ENCODE measurements at regions not wholly inside any gene's neighbourhood (a gene's known extent, or its start where the extent isn't known, plus 50 kb on each side); places are given as distances from the start of the nearest gene placed in this dataset.

DNA sequence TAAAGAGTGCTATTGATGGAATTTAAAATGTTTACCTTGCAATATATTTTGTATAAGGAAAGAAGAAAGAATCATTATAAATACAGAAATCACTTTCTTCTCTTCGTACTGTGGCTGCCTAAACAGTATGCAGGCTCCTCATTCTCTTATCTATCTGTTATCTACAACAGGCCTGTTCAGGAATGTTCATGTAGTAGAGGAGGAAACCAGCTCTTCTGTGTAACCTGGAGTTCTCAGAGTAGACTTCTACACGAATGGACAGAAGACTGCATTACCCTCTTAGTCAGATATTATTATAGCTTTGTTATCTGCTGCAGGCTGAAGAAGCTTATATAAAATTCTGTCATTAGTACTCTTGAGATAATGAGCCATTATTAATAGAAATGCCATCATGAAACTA lies 1225.9 kb upstream of the CNTN5 start:
- DNase-seq (ENCODE audit: low read depth in 1 of 2, low spot score in 1 of 2) = no peak
- TF ChIP-seq, protein P1, sequence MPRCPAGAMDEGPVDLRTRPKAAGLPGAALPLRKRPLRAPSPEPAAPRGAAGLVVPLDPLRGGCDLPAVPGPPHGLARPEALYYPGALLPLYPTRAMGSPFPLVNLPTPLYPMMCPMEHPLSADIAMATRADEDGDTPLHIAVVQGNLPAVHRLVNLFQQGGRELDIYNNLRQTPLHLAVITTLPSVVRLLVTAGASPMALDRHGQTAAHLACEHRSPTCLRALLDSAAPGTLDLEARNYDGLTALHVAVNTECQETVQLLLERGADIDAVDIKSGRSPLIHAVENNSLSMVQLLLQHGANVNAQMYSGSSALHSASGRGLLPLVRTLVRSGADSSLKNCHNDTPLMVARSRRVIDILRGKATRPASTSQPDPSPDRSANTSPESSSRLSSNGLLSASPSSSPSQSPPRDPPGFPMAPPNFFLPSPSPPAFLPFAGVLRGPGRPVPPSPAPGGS (IDR thresholded peaks at IDR 0.05) = no peak
- TF ChIP-seq HDAC2 (IDR thresholded peaks at IDR 0.05) (no peak), TFCP2L1 (CRISPR knock-in tag; IDR thresholded peaks at IDR 0.05) (no peak), FOSB (CRISPR knock-in tag; IDR thresholded peaks at IDR 0.05) (no peak), CHD2 (IDR thresholded peaks at IDR 0.05; ENCODE audit: low read length, partially characterized antibody) (no peak), RARB (CRISPR knock-in tag; IDR thresholded peaks at IDR 0.05) (no peak), NR3C1 (IDR thresholded peaks at IDR 0.05) (no peak), ZNF302 (CRISPR knock-in tag; IDR thresholded peaks at IDR 0.05) (no peak), JUN (IDR thresholded peaks at IDR 0.05) (no peak), RCOR1 (IDR thresholded peaks at IDR 0.05; ENCODE audit: low read depth, low read length) (no peak), EHF (CRISPR knock-in tag; IDR thresholded peaks at IDR 0.05) (no peak), KDM5A (IDR thresholded peaks at IDR 0.05) (no peak)
- 5% methylated on average over 2 of the region's 2 CpGs for WGBS (ENCODE audit: missing lambda C conversion rate)
- CTCF ChIA-PET = no interaction called here
- Histone ChIP-seq H3K27ac (no peak overlapping the region), H3K9me3 (no peaks in the 10 kb centered on the region), H3K4me1 (no peaks in the 10 kb centered on the region), H3K4me2 (no peak overlapping the region), H3K4me3 (no peak overlapping the region)
- no peak for FAIRE-seq
- no peak for ATAC-seq
- POLR2A ChIA-PET = no interaction called here

DNA sequence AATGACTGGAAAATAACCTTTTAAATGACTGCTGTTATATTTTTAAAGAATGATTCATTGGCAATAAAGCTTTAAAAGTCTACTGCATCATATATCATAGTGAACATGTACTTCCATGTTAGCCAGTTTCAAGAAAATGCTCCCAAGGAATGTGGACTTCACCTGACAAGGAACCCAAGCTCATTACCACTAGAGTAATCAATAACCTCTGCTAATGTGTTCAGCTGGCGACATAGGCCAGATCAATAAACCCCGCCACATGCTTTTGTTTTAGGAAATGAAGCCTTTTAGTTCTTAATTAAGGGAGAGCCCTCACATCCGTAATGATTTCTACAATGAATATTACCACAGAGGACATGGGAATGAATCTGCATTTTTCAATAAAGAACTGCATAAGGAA lies 1219.9 kb upstream of the CNTN5 start:
- no peak overlapping the region for H3K4me3 ChIP-seq
- ATAC-seq = no peak
- no peaks in the 10 kb centered on the region for H3K4me1 ChIP-seq
- H3K27ac ChIP-seq = no peak overlapping the region
- FAIRE-seq = no peak
- CTCF ChIA-PET = no interaction called here
- 14% methylated on average over 3 of the region's 3 CpGs for WGBS (ENCODE audit: missing lambda C conversion rate)
- DNase-seq (ENCODE audit: low read depth in 1 of 2, low spot score in 1 of 2) = no peak
- TF ChIP-seq PHF8 (IDR thresholded peaks at IDR 0.05; ENCODE audit: borderline replicate concordance, low read depth) (no peak), CHD4 (IDR thresholded peaks at IDR 0.05; ENCODE audit: borderline replicate concordance) (no peak), FOSB (CRISPR knock-in tag; IDR thresholded peaks at IDR 0.05) (no peak), TFCP2L1 (CRISPR knock-in tag; IDR thresholded peaks at IDR 0.05) (no peak), ZSCAN20 (CRISPR knock-in tag; IDR thresholded peaks at IDR 0.05) (no peak), CEBPB (IDR thresholded peaks at IDR 0.05) (no peak), HDAC2 (IDR thresholded peaks at IDR 0.05) (no peak), GATA3 (IDR thresholded peaks at IDR 0.05; ENCODE audit: borderline replicate concordance) (no peak), ZC3H11A (IDR thresholded peaks at IDR 0.05) (no peak), RAD21 (conservative IDR thresholded peaks at IDR 0.05 in 1 of 2, IDR thresholded peaks at IDR 0.05 in 1 of 2) (no peak), RCOR1 (IDR thresholded peaks at IDR 0.05; ENCODE audit: low read depth, low read length) (no peak), HOXA7 (CRISPR knock-in tag; IDR thresholded peaks at IDR 0.05) (no peak)
- TF ChIP-seq, protein P2, sequence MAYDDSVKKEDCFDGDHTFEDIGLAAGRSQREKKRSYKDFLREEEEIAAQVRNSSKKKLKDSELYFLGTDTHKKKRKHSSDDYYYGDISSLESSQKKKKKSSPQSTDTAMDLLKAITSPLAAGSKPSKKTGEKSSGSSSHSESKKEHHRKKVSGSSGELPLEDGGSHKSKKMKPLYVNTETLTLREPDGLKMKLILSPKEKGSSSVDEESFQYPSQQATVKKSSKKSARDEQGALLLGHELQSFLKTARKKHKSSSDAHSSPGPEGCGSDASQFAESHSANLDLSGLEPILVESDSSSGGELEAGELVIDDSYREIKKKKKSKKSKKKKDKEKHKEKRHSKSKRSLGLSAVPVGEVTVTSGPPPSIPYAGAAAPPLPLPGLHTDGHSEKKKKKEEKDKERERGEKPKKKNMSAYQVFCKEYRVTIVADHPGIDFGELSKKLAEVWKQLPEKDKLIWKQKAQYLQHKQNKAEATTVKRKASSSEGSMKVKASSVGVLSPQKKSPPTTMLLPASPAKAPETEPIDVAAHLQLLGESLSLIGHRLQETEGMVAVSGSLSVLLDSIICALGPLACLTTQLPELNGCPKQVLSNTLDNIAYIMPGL (CRISPR knock-in tag; IDR thresholded peaks at IDR 0.05; ENCODE audit: borderline replicate concordance) = no peak
- TF ChIP-seq, protein P3, sequence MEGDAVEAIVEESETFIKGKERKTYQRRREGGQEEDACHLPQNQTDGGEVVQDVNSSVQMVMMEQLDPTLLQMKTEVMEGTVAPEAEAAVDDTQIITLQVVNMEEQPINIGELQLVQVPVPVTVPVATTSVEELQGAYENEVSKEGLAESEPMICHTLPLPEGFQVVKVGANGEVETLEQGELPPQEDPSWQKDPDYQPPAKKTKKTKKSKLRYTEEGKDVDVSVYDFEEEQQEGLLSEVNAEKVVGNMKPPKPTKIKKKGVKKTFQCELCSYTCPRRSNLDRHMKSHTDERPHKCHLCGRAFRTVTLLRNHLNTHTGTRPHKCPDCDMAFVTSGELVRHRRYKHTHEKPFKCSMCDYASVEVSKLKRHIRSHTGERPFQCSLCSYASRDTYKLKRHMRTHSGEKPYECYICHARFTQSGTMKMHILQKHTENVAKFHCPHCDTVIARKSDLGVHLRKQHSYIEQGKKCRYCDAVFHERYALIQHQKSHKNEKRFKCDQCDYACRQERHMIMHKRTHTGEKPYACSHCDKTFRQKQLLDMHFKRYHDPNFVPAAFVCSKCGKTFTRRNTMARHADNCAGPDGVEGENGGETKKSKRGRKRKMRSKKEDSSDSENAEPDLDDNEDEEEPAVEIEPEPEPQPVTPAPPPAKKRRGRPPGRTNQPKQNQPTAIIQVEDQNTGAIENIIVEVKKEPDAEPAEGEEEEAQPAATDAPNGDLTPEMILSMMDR (IDR thresholded peaks at IDR 0.05) = no peak
- TF ChIP-seq, protein P4, sequence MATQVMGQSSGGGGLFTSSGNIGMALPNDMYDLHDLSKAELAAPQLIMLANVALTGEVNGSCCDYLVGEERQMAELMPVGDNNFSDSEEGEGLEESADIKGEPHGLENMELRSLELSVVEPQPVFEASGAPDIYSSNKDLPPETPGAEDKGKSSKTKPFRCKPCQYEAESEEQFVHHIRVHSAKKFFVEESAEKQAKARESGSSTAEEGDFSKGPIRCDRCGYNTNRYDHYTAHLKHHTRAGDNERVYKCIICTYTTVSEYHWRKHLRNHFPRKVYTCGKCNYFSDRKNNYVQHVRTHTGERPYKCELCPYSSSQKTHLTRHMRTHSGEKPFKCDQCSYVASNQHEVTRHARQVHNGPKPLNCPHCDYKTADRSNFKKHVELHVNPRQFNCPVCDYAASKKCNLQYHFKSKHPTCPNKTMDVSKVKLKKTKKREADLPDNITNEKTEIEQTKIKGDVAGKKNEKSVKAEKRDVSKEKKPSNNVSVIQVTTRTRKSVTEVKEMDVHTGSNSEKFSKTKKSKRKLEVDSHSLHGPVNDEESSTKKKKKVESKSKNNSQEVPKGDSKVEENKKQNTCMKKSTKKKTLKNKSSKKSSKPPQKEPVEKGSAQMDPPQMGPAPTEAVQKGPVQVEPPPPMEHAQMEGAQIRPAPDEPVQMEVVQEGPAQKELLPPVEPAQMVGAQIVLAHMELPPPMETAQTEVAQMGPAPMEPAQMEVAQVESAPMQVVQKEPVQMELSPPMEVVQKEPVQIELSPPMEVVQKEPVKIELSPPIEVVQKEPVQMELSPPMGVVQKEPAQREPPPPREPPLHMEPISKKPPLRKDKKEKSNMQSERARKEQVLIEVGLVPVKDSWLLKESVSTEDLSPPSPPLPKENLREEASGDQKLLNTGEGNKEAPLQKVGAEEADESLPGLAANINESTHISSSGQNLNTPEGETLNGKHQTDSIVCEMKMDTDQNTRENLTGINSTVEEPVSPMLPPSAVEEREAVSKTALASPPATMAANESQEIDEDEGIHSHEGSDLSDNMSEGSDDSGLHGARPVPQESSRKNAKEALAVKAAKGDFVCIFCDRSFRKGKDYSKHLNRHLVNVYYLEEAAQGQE (IDR thresholded peaks at IDR 0.05) = no peak
- TF ChIP-seq, protein P5, sequence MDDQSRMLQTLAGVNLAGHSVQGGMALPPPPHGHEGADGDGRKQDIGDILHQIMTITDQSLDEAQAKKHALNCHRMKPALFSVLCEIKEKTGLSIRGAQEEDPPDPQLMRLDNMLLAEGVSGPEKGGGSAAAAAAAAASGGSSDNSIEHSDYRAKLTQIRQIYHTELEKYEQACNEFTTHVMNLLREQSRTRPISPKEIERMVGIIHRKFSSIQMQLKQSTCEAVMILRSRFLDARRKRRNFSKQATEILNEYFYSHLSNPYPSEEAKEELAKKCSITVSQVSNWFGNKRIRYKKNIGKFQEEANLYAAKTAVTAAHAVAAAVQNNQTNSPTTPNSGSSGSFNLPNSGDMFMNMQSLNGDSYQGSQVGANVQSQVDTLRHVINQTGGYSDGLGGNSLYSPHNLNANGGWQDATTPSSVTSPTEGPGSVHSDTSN (IDR thresholded peaks at IDR 0.05) = no peak
- H3K9me3 ChIP-seq = no peaks in the 10 kb centered on the region
- POLR2A ChIA-PET = no interaction called here
- no peak overlapping the region for H3K4me2 ChIP-seq

All from A549 (cell line).